ENCODE measurements at regions not wholly inside any gene's neighbourhood (a gene's known extent, or its start where the extent isn't known, plus 50 kb on each side); places are given as distances from the start of the nearest gene placed in this dataset.

GRCh38 chr18:54031243-54031642 lies 193.2 kb downstream of the MBD2 start:
- TF ChIP-seq CTCF (IDR thresholded peaks at IDR 0.05; ENCODE audit: low read length, missing control alignments) = no peak
- no peak for DNase-seq (ENCODE audit: low read depth)

GRCh38 chr18:54030434-54030833 lies 194.0 kb downstream of the MBD2 start:
- no peak for TF ChIP-seq CTCF (IDR thresholded peaks at IDR 0.05; ENCODE audit: low read length, missing control alignments)
- no peak overlapping the region for H3K4me3 ChIP-seq (replicated peaks; ENCODE audit: low read depth, low read length)
- no peak for DNase-seq (ENCODE audit: low read depth)

More at GRCh38 chr18:54031243-54031642, 193.2 kb downstream of the MBD2 start:
- no peak overlapping the region for H3K4me3 ChIP-seq (replicated peaks; ENCODE audit: low read depth, low read length)

- no peak overlapping the region for H3K4me3 ChIP-seq (replicated peaks; ENCODE audit: low read depth, low read length)
- no peak for TF ChIP-seq CTCF (IDR thresholded peaks at IDR 0.05; ENCODE audit: low read length, missing control alignments)
- DNase-seq (ENCODE audit: low read depth) = peak; percentile 60
Measured at GRCh38 chr18:54023471-54023870, 201.0 kb downstream of the MBD2 start.

GRCh38 chr18:54020966-54021365 lies 203.5 kb downstream of the MBD2 start:
- no peak for DNase-seq (ENCODE audit: low read depth)
- no peak overlapping the region for H3K4me3 ChIP-seq (replicated peaks; ENCODE audit: low read depth, low read length)
- TF ChIP-seq CTCF (IDR thresholded peaks at IDR 0.05; ENCODE audit: low read length, missing control alignments) = no peak

GRCh38 chr18:54020156-54020745 lies 204.2 kb downstream of the MBD2 start:
- no peak for DNase-seq (ENCODE audit: low read depth)
- no peak overlapping the region for H3K4me3 ChIP-seq (replicated peaks; ENCODE audit: low read depth, low read length)
- TF ChIP-seq CTCF (IDR thresholded peaks at IDR 0.05; ENCODE audit: low read length, missing control alignments) = no peak

- TF ChIP-seq CTCF (IDR thresholded peaks at IDR 0.05; ENCODE audit: low read length, missing control alignments) = no peak
Measured at GRCh38 chr18:54019641-54020040, 204.8 kb downstream of the MBD2 start.

GRCh38 chr18:54013452-54013851 lies 211.0 kb downstream of the MBD2 start:
- no peak for TF ChIP-seq CTCF (IDR thresholded peaks at IDR 0.05; ENCODE audit: low read length, missing control alignments)
- DNase-seq (ENCODE audit: low read depth) = no peak
- no peak overlapping the region for H3K4me3 ChIP-seq (replicated peaks; ENCODE audit: low read depth, low read length)

More at GRCh38 chr18:54019641-54020040, 204.8 kb downstream of the MBD2 start:
- DNase-seq (ENCODE audit: low read depth) = no peak
- H3K4me3 ChIP-seq (replicated peaks; ENCODE audit: low read depth, low read length) = no peak overlapping the region

Data from fibroblast of pulmonary artery (primary cell).